ENCODE measurements at regions not wholly inside any gene's neighbourhood (a gene's known extent, or its start where the extent isn't known, plus 50 kb on each side); places are given as distances from the start of the nearest gene placed in this dataset.

DNA sequence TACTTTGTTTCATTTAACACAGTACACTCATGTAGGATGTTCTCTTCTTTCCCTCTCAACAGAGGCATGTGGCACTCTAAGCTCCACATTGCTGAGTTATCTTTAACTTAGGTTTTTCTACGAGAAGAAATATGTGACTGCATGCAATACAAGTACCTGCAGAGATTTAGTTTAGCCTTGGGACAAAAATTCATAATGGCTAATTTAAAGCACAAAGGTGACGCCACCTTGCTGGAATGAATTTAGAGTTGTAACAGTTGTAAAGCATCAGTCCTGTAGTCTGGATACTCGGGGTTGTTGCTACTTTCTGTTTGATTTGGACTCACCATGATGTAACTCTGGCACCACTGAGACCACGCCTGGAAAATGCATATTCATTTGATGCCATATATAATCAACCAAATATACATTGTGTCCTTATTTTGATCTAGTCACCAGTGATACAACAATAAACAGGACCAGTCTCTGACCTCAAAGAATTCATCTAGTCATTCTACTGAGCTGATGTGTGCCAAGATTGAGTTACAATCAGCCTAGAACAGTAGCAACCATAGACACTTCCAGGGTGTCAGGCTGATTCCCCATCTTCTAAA lies 451.0 kb upstream of the ZFP42 start:
- Histone ChIP-seq H2BK12ac (ENCODE audit: insufficient read length, low read depth, low read length) (no peak overlapping the region), H2BK15ac (ENCODE audit: low read depth, low read length) (no peak overlapping the region), H3K9ac (ENCODE audit: extremely low read depth, insufficient read length, low read length) (no peak overlapping the region), H3K79me1 (ENCODE audit: insufficient read depth, low read depth, low read length, poor library complexity, severe bottlenecking) (no peaks in the 10 kb centered on the region), H4K20me1 (ENCODE audit: control insufficient read depth, insufficient read depth, insufficient read length) (no peaks in the 10 kb centered on the region), H3K4ac (ENCODE audit: low read depth, low read length) (no peak overlapping the region), H3K9me3 (ENCODE audit: control insufficient read depth, low read depth, low read length) (no peaks in the 10 kb centered on the region), H3K23me2 (ENCODE audit: insufficient read length, low read depth, low read length, poor library complexity, severe bottlenecking) (no peaks in the 10 kb centered on the region), H4K8ac (replicated peaks; ENCODE audit: insufficient read length, low read depth, low read length) (no peak overlapping the region), H4K5ac (ENCODE audit: insufficient read length, low read depth, low read length) (no peak overlapping the region), H3K14ac (ENCODE audit: insufficient read depth, low read length) (no peak overlapping the region), H3T11ph (ENCODE audit: low read length) (no peak overlapping the region), H3K18ac (ENCODE audit: insufficient read length, low read depth, low read length) (no peak overlapping the region), H3K4me2 (ENCODE audit: insufficient read depth, insufficient read length, low read length) (no peak overlapping the region), H3K23ac (ENCODE audit: insufficient read length, low read depth, low read length) (no peak overlapping the region), H3K56ac (ENCODE audit: insufficient read length, low read depth, low read length) (no peak overlapping the region), H2BK120ac (ENCODE audit: low read depth, low read length, poor library complexity, severe bottlenecking) (no peak overlapping the region), H2BK5ac (ENCODE audit: insufficient read length, low read length) (no peak overlapping the region), H2AFZ (ENCODE audit: low read length) (no peak overlapping the region), H3K27ac (ENCODE audit: insufficient read length, low read depth, low read length) (no peak overlapping the region), H2BK20ac (ENCODE audit: low read depth, low read length, poor library complexity, severe bottlenecking) (no peak overlapping the region), H4K91ac (ENCODE audit: insufficient read length, low read depth, low read length) (no peak overlapping the region), H2AK5ac (ENCODE audit: insufficient read length, low read length) (no peak overlapping the region), H3K4me1 (ENCODE audit: insufficient read depth, low read length) (no peaks in the 10 kb centered on the region), H3K27me3 (ENCODE audit: insufficient read depth, low read length) (no peaks in the 10 kb centered on the region), H3K79me2 (ENCODE audit: insufficient read depth, low read length) (no peaks in the 10 kb centered on the region)
- no peaks in the 10 kb centered on the region; a peak in 1 of 7 replicates for H3K36me3 Mint-ChIP-seq (ENCODE audit: insufficient read depth in 1 of 3, low read depth in 3 of 3)
- H3K4me3 Mint-ChIP-seq = no peak overlapping the region
- peaks cover 6 to 7% of the 10 kb centered on the region in 2 experiments for H3K4me1 Mint-ChIP-seq
- no peak for DNase-seq
- WGBS (ENCODE audit: extremely low coverage, insufficient read length, low lambda C conversion rate) = no CpG with 5 or more reads among the region's 4 CpGs
- TF ChIP-seq, protein P1, sequence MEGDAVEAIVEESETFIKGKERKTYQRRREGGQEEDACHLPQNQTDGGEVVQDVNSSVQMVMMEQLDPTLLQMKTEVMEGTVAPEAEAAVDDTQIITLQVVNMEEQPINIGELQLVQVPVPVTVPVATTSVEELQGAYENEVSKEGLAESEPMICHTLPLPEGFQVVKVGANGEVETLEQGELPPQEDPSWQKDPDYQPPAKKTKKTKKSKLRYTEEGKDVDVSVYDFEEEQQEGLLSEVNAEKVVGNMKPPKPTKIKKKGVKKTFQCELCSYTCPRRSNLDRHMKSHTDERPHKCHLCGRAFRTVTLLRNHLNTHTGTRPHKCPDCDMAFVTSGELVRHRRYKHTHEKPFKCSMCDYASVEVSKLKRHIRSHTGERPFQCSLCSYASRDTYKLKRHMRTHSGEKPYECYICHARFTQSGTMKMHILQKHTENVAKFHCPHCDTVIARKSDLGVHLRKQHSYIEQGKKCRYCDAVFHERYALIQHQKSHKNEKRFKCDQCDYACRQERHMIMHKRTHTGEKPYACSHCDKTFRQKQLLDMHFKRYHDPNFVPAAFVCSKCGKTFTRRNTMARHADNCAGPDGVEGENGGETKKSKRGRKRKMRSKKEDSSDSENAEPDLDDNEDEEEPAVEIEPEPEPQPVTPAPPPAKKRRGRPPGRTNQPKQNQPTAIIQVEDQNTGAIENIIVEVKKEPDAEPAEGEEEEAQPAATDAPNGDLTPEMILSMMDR (conservative IDR thresholded peaks at IDR 0.05) = no peak
- H3K27me3 Mint-ChIP-seq (ENCODE audit: low read depth) = no peaks in the 10 kb centered on the region
- H3K27ac Mint-ChIP-seq = no peak overlapping the region
- no peaks in the 10 kb centered on the region; a peak in 1 of 5 replicates for H3K9me3 Mint-ChIP-seq
